ENCODE measurements at regions not wholly inside any gene's neighbourhood (a gene's known extent, or its start where the extent isn't known, plus 50 kb on each side); places are given as distances from the start of the nearest gene placed in this dataset.

GRCh38 chr6:141265756-141266623, 866.7 kb upstream of the GJE1 start:
- DNase-seq, result no peak

GRCh38 chr6:141264101-141264500, 868.6 kb upstream of the GJE1 start:
- no peak for DNase-seq

- no peak for DNase-seq
Observed at GRCh38 chr6:141261672-141262060, 871.1 kb upstream of the GJE1 start.

GRCh38 chr6:141261016-141261671, 871.6 kb upstream of the GJE1 start:
- DNase-seq, result no peak

- no peak for DNase-seq
Observed at GRCh38 chr6:141260627-141261015, 872.1 kb upstream of the GJE1 start.

- DNase-seq, result no peak
Observed at GRCh38 chr6:141259807-141260206, 872.9 kb upstream of the GJE1 start.

- DNase-seq, result no peak
Observed at GRCh38 chr6:141259091-141259490, 873.6 kb upstream of the GJE1 start.

- DNase-seq, result no peak
Observed at GRCh38 chr6:141258516-141258915, 874.2 kb upstream of the GJE1 start.

GRCh38 chr6:141254336-141254735, 878.4 kb upstream of the GJE1 start:
- no peak for DNase-seq

- no peak for DNase-seq
Observed at GRCh38 chr6:141252828-141253608, 879.7 kb upstream of the GJE1 start.

- DNase-seq, result no peak
Observed at GRCh38 chr6:141251286-141251685, 881.4 kb upstream of the GJE1 start.

GRCh38 chr6:141248021-141248799, 884.5 kb upstream of the GJE1 start:
- DNase-seq, result no peak

GRCh38 chr6:141244366-141244765, 888.4 kb upstream of the GJE1 start:
- DNase-seq, result no peak

GRCh38 chr6:141242957-141243356, 889.8 kb upstream of the GJE1 start:
- DNase-seq, result no peak

- DNase-seq, result no peak
Observed at GRCh38 chr6:141229296-141229695, 903.4 kb upstream of the GJE1 start.

GRCh38 chr6:141218583-141218982, 914.1 kb upstream of the GJE1 start:
- no peak for DNase-seq

- DNase-seq, result no peak
Observed at GRCh38 chr6:141216726-141217125, 916.0 kb upstream of the GJE1 start.

- DNase-seq, result no peak
Observed at GRCh38 chr6:141212296-141212695, 920.4 kb upstream of the GJE1 start.

- DNase-seq, result no peak
Observed at GRCh38 chr6:141211845-141212244, 920.9 kb upstream of the GJE1 start.

GRCh38 chr6:141210901-141211300, 921.8 kb upstream of the GJE1 start:
- no peak for DNase-seq

- DNase-seq, result no peak
Observed at GRCh38 chr6:141209890-141210289, 922.8 kb upstream of the GJE1 start.

- DNase-seq, result no peak
Observed at GRCh38 chr6:141208101-141208500, 924.6 kb upstream of the GJE1 start.
